GM12875 (cell line): ENCODE measurements at regions not wholly inside any gene's neighbourhood (a gene's known extent, or its start where the extent isn't known, plus 50 kb on each side); places are given as distances from the start of the nearest gene placed in this dataset.
"Not testable (repeated sequence)": the region's sequence is repeated elsewhere in the genome, so short reads cannot be mapped to it uniquely, and the experiment has no call there.

Source experiments
- H3K4me3 ChIP-seq: one replicate; pipeline ENCODE4 v1.5.1; 2011; ENCODE audit warnings: low read depth, low read length, control low read depth
- TF ChIP-seq, protein P1 (sequence below): IDR thresholded peaks from 2 replicates; pipeline ENCODE4 v1.5.1; 2011; ENCODE audit warnings: low read depth, mild to moderate bottlenecking, control low read depth, inconsistent platforms, low read length, moderate library complexity, borderline replicate concordance; ENCODE audit not compliant: insufficient read depth

- H3K4me3 ChIP-seq, result no peak overlapping the region
- TF ChIP-seq, protein P1, sequence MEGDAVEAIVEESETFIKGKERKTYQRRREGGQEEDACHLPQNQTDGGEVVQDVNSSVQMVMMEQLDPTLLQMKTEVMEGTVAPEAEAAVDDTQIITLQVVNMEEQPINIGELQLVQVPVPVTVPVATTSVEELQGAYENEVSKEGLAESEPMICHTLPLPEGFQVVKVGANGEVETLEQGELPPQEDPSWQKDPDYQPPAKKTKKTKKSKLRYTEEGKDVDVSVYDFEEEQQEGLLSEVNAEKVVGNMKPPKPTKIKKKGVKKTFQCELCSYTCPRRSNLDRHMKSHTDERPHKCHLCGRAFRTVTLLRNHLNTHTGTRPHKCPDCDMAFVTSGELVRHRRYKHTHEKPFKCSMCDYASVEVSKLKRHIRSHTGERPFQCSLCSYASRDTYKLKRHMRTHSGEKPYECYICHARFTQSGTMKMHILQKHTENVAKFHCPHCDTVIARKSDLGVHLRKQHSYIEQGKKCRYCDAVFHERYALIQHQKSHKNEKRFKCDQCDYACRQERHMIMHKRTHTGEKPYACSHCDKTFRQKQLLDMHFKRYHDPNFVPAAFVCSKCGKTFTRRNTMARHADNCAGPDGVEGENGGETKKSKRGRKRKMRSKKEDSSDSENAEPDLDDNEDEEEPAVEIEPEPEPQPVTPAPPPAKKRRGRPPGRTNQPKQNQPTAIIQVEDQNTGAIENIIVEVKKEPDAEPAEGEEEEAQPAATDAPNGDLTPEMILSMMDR, result no peak
These were observed 306.7 kb downstream of the PREX1 start for GRCh38 chr20:48521121-48521520.

GRCh38 chr20:48516196-48516595, 311.6 kb downstream of the PREX1 start:
- H3K4me3 ChIP-seq, result not testable (repeated sequence)

DNA sequence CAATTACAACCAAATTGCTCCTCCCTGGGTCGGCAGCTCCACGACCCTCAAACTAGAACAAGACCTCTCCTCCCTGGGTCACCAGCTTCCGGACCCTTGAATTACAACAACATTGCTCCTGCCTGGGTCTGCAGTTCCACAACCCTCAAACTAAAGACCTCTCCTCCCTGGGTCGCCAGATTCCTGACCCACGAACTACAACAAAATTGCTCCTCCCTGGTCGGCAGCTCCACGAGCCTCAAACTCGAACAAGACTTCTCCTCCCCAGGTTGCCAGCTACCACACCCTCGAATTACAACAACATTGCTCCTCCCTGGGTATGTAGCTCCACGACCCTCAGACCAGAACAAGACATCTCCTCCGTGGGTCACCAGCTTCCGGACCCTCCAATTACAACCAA, 313.2 kb downstream of the PREX1 start:
- H3K4me3 ChIP-seq, result not testable (repeated sequence)

GRCh38 chr20:48512539-48512938, 315.3 kb downstream of the PREX1 start:
- H3K4me3 ChIP-seq, result not testable (repeated sequence)

DNA sequence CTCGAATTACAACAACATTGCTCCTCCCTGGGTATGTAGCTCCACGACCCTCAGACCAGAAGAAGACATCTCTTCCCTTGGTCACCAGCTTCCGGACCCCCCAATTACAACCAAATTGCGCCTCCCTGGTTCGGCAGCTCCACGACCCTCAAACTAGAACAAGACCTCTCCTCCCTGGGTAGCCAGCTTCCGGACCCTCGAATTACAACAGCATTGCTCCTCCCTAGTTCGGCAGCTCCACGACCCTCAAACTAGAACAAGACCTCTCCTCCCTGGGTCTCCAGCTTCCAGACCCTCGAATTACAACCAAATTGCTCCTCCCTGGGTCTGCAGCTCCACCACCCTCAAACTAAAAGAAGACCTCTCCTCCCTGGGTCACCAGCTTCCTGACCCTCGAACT, 322.7 kb downstream of the PREX1 start:
- H3K4me3 ChIP-seq, result not testable (repeated sequence)

DNA sequence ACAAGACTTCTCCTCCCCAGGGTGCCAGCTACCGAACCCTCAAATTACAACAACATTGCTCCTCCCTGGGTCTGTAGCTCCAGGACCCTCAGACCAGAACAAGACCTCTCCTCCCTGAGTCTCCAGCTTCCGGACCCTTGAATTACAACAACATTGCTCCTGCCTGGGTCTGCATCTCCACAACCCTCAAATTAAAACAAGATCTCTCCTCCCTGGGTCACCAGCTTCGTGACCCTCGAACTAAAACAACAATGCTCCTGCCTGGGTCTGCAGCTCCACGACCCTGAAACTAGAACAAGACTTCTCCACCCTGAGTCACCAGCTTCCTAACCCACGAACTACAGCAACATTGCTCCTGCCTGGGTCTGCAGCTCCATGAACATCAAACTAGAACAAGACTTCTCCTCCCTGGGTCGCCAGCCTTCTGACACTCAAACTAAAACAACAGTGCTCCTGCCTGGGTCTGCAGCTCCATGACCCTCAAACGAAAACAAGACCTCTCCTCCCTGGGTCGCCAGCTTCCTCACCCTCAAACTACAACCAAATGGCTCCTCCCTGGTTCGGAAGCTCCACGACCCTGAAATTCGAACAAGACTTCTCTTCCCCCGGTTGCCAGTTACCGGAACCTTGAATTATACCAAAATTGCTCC, 324.5 kb downstream of the PREX1 start:
- TF ChIP-seq, protein P1, result no peak
- no peak overlapping the region for H3K4me3 ChIP-seq

- TF ChIP-seq, protein P1, result no peak
- H3K4me3 ChIP-seq, result no peak overlapping the region
These were observed 325.0 kb downstream of the PREX1 start for GRCh38 chr20:48502758-48503157.

- no peak overlapping the region for H3K4me3 ChIP-seq
- TF ChIP-seq, protein P1, result no peak
These were observed 325.8 kb downstream of the PREX1 start for GRCh38 chr20:48502016-48502415.

DNA sequence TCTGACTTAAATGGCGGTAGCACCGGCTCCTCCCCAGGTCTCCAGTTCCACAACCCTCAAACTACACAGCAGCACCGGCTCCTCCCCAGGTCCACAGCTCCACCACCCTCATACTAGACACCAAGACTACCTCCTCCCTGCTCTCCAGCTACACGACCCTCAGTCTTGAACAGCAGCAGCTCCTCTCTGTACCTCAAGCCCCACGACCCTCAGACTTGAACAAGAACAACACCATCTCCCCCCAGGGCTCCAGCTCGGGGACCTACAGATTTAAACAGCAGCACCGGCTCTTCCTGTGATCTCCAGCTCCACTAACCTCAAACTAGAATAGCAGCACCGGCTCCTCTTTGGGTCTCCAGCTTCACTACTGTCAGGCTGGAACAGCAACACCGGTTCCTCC, 326.9 kb downstream of the PREX1 start:
- not testable (repeated sequence) for H3K4me3 ChIP-seq

DNA sequence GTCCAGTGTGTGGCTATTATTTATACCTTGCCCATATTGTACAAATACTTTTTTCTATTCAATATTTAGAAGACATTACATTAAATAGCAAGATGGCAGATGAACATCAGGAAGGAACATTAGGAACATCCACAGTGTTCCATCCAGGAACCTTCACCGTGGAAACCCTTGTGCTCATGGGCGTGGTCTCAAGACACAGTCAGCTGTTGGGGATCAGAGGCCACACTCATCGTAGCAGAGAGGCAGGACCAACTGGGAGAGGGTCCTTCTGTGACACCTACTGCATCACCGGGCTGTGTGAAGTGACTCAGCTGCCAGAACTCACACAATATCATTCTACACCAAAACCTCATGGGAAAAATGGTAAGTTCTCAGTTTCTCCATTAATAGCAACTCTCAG, 328.9 kb downstream of the PREX1 start:
- H3K4me3 ChIP-seq, result not testable (repeated sequence)

DNA sequence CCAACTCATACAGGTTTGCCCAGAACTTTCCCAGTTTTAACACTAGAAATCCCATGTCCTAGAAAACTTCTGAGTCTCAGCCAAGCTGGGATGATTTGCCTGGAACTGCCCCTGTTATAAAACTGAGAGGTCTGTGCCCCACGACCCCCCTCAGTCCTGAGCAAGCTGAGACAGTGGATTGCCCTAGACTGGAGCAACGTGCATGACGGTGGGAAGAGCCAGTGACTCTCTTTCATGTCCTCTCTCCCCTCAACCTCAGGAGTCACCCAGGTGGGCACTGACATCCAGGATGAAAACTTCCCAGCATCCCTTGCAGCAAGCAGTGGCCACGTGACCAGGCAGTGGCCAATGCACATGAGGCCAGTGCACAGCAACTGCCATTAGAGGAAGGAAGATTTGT, 329.7 kb downstream of the PREX1 start:
- not testable (repeated sequence) for H3K4me3 ChIP-seq
